ENCODE measurements at regions not wholly inside any gene's neighbourhood (a gene's known extent, or its start where the extent isn't known, plus 50 kb on each side); places are given as distances from the start of the nearest gene placed in this dataset.

DNA sequence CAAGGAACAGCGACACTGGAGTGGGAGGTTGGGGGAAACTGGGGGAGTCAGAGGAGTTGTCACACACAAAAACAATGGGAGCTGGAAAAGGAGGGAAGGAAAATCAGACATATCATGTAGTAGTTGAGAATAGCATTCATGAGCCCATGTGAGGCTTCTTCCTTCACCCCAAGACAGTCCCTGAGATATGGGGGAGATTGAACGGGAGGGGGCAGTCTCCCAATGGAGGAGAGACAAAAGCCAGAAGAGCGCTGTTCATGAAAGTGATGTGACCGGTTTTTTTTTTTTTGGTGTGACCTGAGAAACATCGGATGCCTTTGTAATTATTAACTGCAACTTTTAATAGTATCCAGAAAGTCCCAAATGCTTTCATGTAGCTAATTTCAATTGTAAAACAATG lies 631.8 kb upstream of the KLF12 start (continued):
- TF ChIP-seq PBX3 (IDR thresholded peaks at IDR 0.05), result no peak
- TF ChIP-seq GATA2 (CRISPR knock-in tag; IDR thresholded peaks at IDR 0.05), result no peak
- TF ChIP-seq SIN3A (IDR thresholded peaks at IDR 0.05; ENCODE audit: borderline replicate concordance, low read depth, low read length), result no peak
- TF ChIP-seq SMC3 (IDR thresholded peaks at IDR 0.05; ENCODE audit: low read depth, low read length), result no peak
- no peak for TF ChIP-seq NFIC (IDR thresholded peaks at IDR 0.05; ENCODE audit: borderline replicate concordance)
- TF ChIP-seq RFX5 (IDR thresholded peaks at IDR 0.05; ENCODE audit: low read length), result no peak
- no peak for TF ChIP-seq JUND (IDR thresholded peaks at IDR 0.05)
- no peak for TF ChIP-seq FOXM1 (IDR thresholded peaks at IDR 0.05; ENCODE audit: low read depth)
- no peak for TF ChIP-seq IRF3 (IDR thresholded peaks at IDR 0.05; ENCODE audit: low read depth, low read length)

- Histone ChIP-seq H3K36me3 (replicated peaks in 1 of 2; ENCODE audit: control insufficient read depth in 1 of 2, insufficient read depth in 2 of 2, low read length in 1 of 2) (no peaks in the 10 kb centered on the region), H3K4me2 (no peak overlapping the region), H3K27ac (ENCODE audit: low read depth in 2 of 2, low read length in 1 of 2) (peak overlapping the region in 1 of 2 experiments; percentile 76; a peak in 2 of 4 replicates), H3K4me3 (ENCODE audit: low read depth in 2 of 2, low read length in 1 of 2) (no peak overlapping the region), H3K4me1 (ENCODE audit: control insufficient read depth in 1 of 2, insufficient read depth in 2 of 2, low read depth in 1 of 2, low read length in 1 of 2) (peaks cover 0 to 7% of the 10 kb centered on the region in 2 experiments; a peak in 2 of 4 replicates), H3K9ac (no peak overlapping the region), H4K20me1 (ENCODE audit: insufficient read depth) (no peaks in the 10 kb centered on the region), H3F3A (replicated peaks; ENCODE audit: insufficient read depth) (no peaks in the 10 kb centered on the region), H3K9me2 (no peaks in the 10 kb centered on the region), H2AFZ (ENCODE audit: low read depth) (no peak overlapping the region), H3K79me2 (ENCODE audit: insufficient read depth) (no peaks in the 10 kb centered on the region), H3K27me3 (ENCODE audit: insufficient read depth) (no peaks in the 10 kb centered on the region), H3K9me3 (no peaks in the 10 kb centered on the region)
- 84% methylated on average over 2 of the region's 2 CpGs for WGBS (ENCODE audit: low lambda C conversion rate)
- ChIA-PET CTCF (interaction anchor here (0.6 to 1.0 kb wide), 3 partner anchors 17 to 138 kb away, joined by 3 read pairs; no protein-coding TSS in a partner anchor), POLR2A (no interaction called here)
- no peak for DNase-seq
- TF ChIP-seq RCOR1 (IDR thresholded peaks at IDR 0.05; ENCODE audit: low read length) (no peak), SMC3 (IDR thresholded peaks at IDR 0.05; ENCODE audit: low read depth, low read length) (0 out of 2 replicates have a peak, but pooled peaks have one; percentile 5), CTCF (IDR thresholded peaks at IDR 0.05) (no peak), PBX3 (IDR thresholded peaks at IDR 0.05) (0 out of 2 replicates have a peak, but pooled peaks have one; percentile 8), YY1 (IDR thresholded peaks at IDR 0.05; ENCODE audit: low read depth) (no peak), NFIC (IDR thresholded peaks at IDR 0.05; ENCODE audit: borderline replicate concordance) (peak; percentile 17; the same call in 1 of the 2 replicates), MEF2A (IDR thresholded peaks at IDR 0.05; ENCODE audit: borderline replicate concordance, low read depth) (no peak), EZH2phosphoT487 (IDR thresholded peaks at IDR 0.05; ENCODE audit: borderline replicate concordance, low read depth) (no peak), EP300 (IDR thresholded peaks at IDR 0.05; ENCODE audit: borderline replicate concordance in 1 of 2, low read depth in 1 of 2, low read length in 1 of 2) (0 out of 4 replicates have a peak, but pooled peaks have one; percentile 24 to 26), TCF12 (IDR thresholded peaks at IDR 0.05) (peak; percentile 78), POLR2AphosphoS5 (IDR thresholded peaks at IDR 0.05; ENCODE audit: low read depth, low read length) (no peak)
- TF ChIP-seq, protein P1, sequence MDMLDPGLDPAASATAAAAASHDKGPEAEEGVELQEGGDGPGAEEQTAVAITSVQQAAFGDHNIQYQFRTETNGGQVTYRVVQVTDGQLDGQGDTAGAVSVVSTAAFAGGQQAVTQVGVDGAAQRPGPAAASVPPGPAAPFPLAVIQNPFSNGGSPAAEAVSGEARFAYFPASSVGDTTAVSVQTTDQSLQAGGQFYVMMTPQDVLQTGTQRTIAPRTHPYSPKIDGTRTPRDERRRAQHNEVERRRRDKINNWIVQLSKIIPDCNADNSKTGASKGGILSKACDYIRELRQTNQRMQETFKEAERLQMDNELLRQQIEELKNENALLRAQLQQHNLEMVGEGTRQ (IDR thresholded peaks at IDR 0.05; ENCODE audit: borderline replicate concordance, low read depth, low read length), result no peak
- TF ChIP-seq, protein P2, sequence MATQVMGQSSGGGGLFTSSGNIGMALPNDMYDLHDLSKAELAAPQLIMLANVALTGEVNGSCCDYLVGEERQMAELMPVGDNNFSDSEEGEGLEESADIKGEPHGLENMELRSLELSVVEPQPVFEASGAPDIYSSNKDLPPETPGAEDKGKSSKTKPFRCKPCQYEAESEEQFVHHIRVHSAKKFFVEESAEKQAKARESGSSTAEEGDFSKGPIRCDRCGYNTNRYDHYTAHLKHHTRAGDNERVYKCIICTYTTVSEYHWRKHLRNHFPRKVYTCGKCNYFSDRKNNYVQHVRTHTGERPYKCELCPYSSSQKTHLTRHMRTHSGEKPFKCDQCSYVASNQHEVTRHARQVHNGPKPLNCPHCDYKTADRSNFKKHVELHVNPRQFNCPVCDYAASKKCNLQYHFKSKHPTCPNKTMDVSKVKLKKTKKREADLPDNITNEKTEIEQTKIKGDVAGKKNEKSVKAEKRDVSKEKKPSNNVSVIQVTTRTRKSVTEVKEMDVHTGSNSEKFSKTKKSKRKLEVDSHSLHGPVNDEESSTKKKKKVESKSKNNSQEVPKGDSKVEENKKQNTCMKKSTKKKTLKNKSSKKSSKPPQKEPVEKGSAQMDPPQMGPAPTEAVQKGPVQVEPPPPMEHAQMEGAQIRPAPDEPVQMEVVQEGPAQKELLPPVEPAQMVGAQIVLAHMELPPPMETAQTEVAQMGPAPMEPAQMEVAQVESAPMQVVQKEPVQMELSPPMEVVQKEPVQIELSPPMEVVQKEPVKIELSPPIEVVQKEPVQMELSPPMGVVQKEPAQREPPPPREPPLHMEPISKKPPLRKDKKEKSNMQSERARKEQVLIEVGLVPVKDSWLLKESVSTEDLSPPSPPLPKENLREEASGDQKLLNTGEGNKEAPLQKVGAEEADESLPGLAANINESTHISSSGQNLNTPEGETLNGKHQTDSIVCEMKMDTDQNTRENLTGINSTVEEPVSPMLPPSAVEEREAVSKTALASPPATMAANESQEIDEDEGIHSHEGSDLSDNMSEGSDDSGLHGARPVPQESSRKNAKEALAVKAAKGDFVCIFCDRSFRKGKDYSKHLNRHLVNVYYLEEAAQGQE (IDR thresholded peaks at IDR 0.05; ENCODE audit: low read depth, low read length), result no peak
Measured at GRCh38 chr13:74761801-74762757, 627.9 kb upstream of the KLF12 start.
